AG08395 (cell line): ENCODE measurements at regions not wholly inside any gene's neighbourhood (a gene's known extent, or its start where the extent isn't known, plus 50 kb on each side); places are given as distances from the start of the nearest gene placed in this dataset.
"Not testable (repeated sequence)": the region's sequence is repeated elsewhere in the genome, so short reads cannot be mapped to it uniquely, and the experiment has no call there.

ENCODE experiments used
- DNase-seq: peaks from one replicate; pipeline ENCODE4 v3.0.0; 2012; ENCODE audit warnings: mixed read lengths, low spot score

- DNase-seq = no peak
Observed at GRCh38 chr5:12658871-12659446, 754.7 kb upstream of the CTNND2 start.

GRCh38 chr5:12657914-12658474, 753.7 kb upstream of the CTNND2 start:
- not testable (repeated sequence) for DNase-seq

- DNase-seq = no peak
Observed at GRCh38 chr5:12655675-12656074, 751.4 kb upstream of the CTNND2 start.

GRCh38 chr5:12652201-12652600, 748.0 kb upstream of the CTNND2 start:
- DNase-seq = no peak

- DNase-seq = no peak
Observed at GRCh38 chr5:12648558-12648957, 744.3 kb upstream of the CTNND2 start.

GRCh38 chr5:12647613-12648012, 743.4 kb upstream of the CTNND2 start:
- DNase-seq = no peak

GRCh38 chr5:12645582-12645981, 741.3 kb upstream of the CTNND2 start:
- DNase-seq = no peak

GRCh38 chr5:12636209-12636608, 732.0 kb upstream of the CTNND2 start:
- no peak for DNase-seq

- no peak for DNase-seq
Observed at GRCh38 chr5:12626556-12626955, 722.3 kb upstream of the CTNND2 start.

GRCh38 chr5:12625667-12626263, 721.5 kb upstream of the CTNND2 start:
- DNase-seq = no peak

- no peak for DNase-seq
Observed at GRCh38 chr5:12624776-12625560, 720.7 kb upstream of the CTNND2 start.

- no peak for DNase-seq
Observed at GRCh38 chr5:12623408-12623807, 719.2 kb upstream of the CTNND2 start.

- no peak for DNase-seq
Observed at GRCh38 chr5:12616093-12616492, 711.8 kb upstream of the CTNND2 start.

GRCh38 chr5:12615141-12615820, 711.0 kb upstream of the CTNND2 start:
- DNase-seq = no peak

GRCh38 chr5:12614608-12615007, 710.4 kb upstream of the CTNND2 start:
- DNase-seq = no peak

GRCh38 chr5:12611132-12611531, 706.9 kb upstream of the CTNND2 start:
- DNase-seq = no peak

GRCh38 chr5:12607817-12608216, 703.6 kb upstream of the CTNND2 start:
- not testable (repeated sequence) for DNase-seq

GRCh38 chr5:12592228-12592627, 688.0 kb upstream of the CTNND2 start:
- no peak for DNase-seq

GRCh38 chr5:12586406-12586805, 682.2 kb upstream of the CTNND2 start:
- DNase-seq = no peak

- not testable (repeated sequence) for DNase-seq
Observed at GRCh38 chr5:12578803-12579202, 674.6 kb upstream of the CTNND2 start.

- DNase-seq = not testable (repeated sequence)
Observed at GRCh38 chr5:12576953-12577352, 672.7 kb upstream of the CTNND2 start.

GRCh38 chr5:12574298-12575093, 670.2 kb upstream of the CTNND2 start:
- not testable (repeated sequence) for DNase-seq
